KMS-11 (cell line): ENCODE measurements at regions not wholly inside any gene's neighbourhood (a gene's known extent, or its start where the extent isn't known, plus 50 kb on each side); places are given as distances from the start of the nearest gene placed in this dataset.
"Not testable (repeated sequence)": the region's sequence is repeated elsewhere in the genome, so short reads cannot be mapped to it uniquely, and the experiment has no call there.

Source experiments
- H2AFZ ChIP-seq: fragments of 200-600 bp; sonication (generic); 2 replicates; pipeline ENCODE4 v1.6.1; 2016; ENCODE audit warnings: antibody characterized with exemption, mixed run types, low read depth
- H3K27ac ChIP-seq: fragments of 200-600 bp; sonication (generic); 2 replicates; pipeline ENCODE4 v1.6.1; 2016; ENCODE audit warnings: mild to moderate bottlenecking, mixed run types
- H3K27me3 ChIP-seq: fragments of 200-600 bp; sonication (generic); 2 replicates; pipeline ENCODE4 v1.6.1; 2017; ENCODE audit warnings: mild to moderate bottlenecking, low read depth, mixed run types, moderate library complexity; ENCODE audit not compliant: insufficient read depth
- H3K36me3 ChIP-seq: fragments of 200-600 bp; sonication (generic); 2 replicates; pipeline ENCODE4 v1.6.1; 2017; ENCODE audit warnings: mild to moderate bottlenecking, mixed run types; ENCODE audit not compliant: insufficient read depth
- H3K4me1 ChIP-seq: fragments of 200-600 bp; sonication (generic); 2 replicates; pipeline ENCODE4 v1.6.1; 2016; ENCODE audit warnings: mild to moderate bottlenecking, low read depth, mixed run types; ENCODE audit not compliant: poor library complexity, severe bottlenecking
- H3K4me2 ChIP-seq: fragments of 200-600 bp; sonication (generic); 2 replicates; pipeline ENCODE4 v1.7.0; 2016; ENCODE audit warnings: mild to moderate bottlenecking, mixed run types
- H3K4me3 ChIP-seq: fragments of 200-600 bp; sonication (generic); IDR thresholded peaks from 2 replicates; pipeline ENCODE4 v1.6.1; 2017; ENCODE audit warnings: low read depth, low read length, mixed read lengths; ENCODE audit not compliant: insufficient read depth
- H3K79me2 ChIP-seq: fragments of 200-600 bp; sonication (generic); 2 replicates; pipeline ENCODE4 v1.6.1; 2016; ENCODE audit warnings: low read depth, mixed run types; ENCODE audit not compliant: insufficient read depth
- H3K9ac ChIP-seq: fragments of 200-600 bp; sonication (generic); 2 replicates; pipeline ENCODE4 v1.6.1; 2016; ENCODE audit warnings: mild to moderate bottlenecking, mixed run types
- H4K20me1 ChIP-seq: fragments of 200-600 bp; sonication (generic); 2 replicates; pipeline ENCODE4 v1.6.1; 2016; ENCODE audit warnings: mild to moderate bottlenecking, mixed run types; ENCODE audit not compliant: insufficient read depth
- CTCF ChIP-seq: fragments of 200-600 bp; sonication (generic); conservative IDR thresholded peaks from 2 replicates; pipeline ENCODE4 v1.6.1; 2017; ENCODE audit warnings: low read depth, mild to moderate bottlenecking, antibody characterized with exemption, low read length, moderate library complexity, mixed read lengths

DNA sequence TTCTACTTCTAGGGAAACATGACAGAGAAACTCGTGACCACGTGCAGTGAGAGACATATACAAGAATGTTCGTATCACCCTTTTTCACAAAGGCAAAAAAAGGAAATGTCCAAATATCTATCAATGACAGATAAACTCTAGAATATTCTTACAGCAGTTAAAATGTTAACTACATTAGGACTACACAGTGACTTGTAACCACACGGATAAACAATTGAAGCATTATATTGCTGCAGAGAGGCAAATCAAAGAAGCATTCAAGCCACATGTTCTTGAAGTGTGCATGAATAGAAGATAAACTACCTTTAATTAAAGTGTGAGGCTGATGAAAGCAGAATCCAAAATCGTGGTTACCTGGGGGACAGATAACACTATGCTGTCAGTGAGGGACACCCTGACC is 935.3 kb upstream of the KLHL29 start:
- Histone ChIP-seq H3K27me3 (no peaks in the 10 kb centered on the region), H3K9ac (no peak overlapping the region), H3K27ac (no peak overlapping the region), H3K4me3 (no peak overlapping the region), H2AFZ (no peak overlapping the region), H3K36me3 (no peaks in the 10 kb centered on the region), H4K20me1 (no peaks in the 10 kb centered on the region), H3K4me2 (no peak overlapping the region), H3K79me2 (no peaks in the 10 kb centered on the region), H3K4me1 (no peaks in the 10 kb centered on the region)
- no peak for TF ChIP-seq CTCF

- no peak overlapping the region for H3K4me3 ChIP-seq
- H3K36me3 ChIP-seq = no peaks in the 10 kb centered on the region
- H3K9ac ChIP-seq = no peak overlapping the region
- H3K27ac ChIP-seq = no peak overlapping the region
- H3K79me2 ChIP-seq = no peaks in the 10 kb centered on the region
- no peaks in the 10 kb centered on the region for H4K20me1 ChIP-seq
- TF ChIP-seq CTCF = no peak
- H3K4me1 ChIP-seq = no peaks in the 10 kb centered on the region
- H2AFZ ChIP-seq = no peak overlapping the region
- no peaks in the 10 kb centered on the region for H3K27me3 ChIP-seq
- no peak overlapping the region for H3K4me2 ChIP-seq
These were observed 934.1 kb upstream of the KLHL29 start for GRCh38 chr2:22450831-22451230.

DNA sequence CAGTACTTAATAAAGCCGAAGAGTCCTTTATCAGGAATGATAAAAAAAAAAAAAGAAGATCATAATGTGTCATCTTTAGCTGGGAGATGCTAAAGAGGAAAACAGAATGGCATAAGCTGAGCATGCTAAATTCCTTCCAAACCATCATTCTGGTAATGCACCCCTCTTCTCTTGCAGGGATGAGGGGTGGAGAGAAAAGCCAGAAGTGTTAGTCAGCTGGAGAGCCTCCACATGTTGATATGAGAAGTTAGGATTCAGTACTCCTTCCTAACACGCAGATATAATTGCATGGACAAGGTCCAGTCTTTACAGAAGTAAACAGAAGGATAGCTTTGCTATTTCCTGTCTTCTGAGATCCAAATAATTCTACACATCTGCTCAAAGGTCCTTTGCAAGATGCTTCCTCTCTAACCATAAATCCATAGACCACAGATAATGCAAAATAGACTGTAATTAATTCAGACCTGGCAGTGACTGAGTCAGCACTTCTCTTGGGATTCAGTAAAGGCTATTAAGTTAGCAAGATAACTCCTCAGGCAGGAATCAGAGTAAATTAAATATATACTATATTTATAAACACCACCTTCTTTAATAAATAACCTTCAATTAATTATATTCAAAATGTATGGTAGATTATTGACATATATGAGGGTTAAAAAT is 930.0 kb upstream of the KLHL29 start:
- H4K20me1 ChIP-seq = no peaks in the 10 kb centered on the region
- no peaks in the 10 kb centered on the region for H3K4me1 ChIP-seq
- H2AFZ ChIP-seq = no peak overlapping the region
- no peaks in the 10 kb centered on the region for H3K79me2 ChIP-seq
- no peaks in the 10 kb centered on the region for H3K36me3 ChIP-seq
- H3K9ac ChIP-seq = no peak overlapping the region
- TF ChIP-seq CTCF = no peak
- no peak overlapping the region for H3K4me3 ChIP-seq
- no peak overlapping the region for H3K4me2 ChIP-seq
- H3K27ac ChIP-seq = no peak overlapping the region
- H3K27me3 ChIP-seq = no peaks in the 10 kb centered on the region

DNA sequence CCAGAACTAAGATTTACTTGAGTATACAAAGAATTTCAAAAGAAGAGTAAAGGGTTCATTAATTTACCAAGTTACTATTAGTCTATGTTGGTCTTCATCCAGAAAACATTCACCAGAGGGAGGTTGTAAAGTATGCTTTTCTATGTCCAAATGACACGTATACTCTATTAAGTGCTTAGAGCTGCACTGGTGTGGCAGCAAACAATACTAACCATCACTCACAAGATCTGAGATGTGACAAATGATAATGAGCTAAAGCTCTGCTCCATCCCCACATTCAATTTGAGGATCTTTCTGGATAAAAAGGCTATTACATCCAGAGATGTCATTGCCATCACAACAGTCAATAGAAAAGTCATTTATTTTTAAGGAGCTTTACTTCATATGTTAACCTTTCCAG is 926.5 kb upstream of the KLHL29 start:
- TF ChIP-seq CTCF = no peak
- no peak overlapping the region for H3K9ac ChIP-seq
- H3K27me3 ChIP-seq = no peaks in the 10 kb centered on the region
- H3K27ac ChIP-seq = no peak overlapping the region
- no peak overlapping the region for H3K4me2 ChIP-seq
- H3K4me1 ChIP-seq = no peaks in the 10 kb centered on the region
- H4K20me1 ChIP-seq = no peaks in the 10 kb centered on the region
- no peak overlapping the region for H2AFZ ChIP-seq
- no peak overlapping the region for H3K4me3 ChIP-seq
- H3K79me2 ChIP-seq = no peaks in the 10 kb centered on the region
- H3K36me3 ChIP-seq = no peaks in the 10 kb centered on the region

- not testable (repeated sequence) for H2AFZ ChIP-seq, H3K9ac ChIP-seq, H3K27me3 ChIP-seq, H3K4me1 ChIP-seq, H3K36me3 ChIP-seq, H3K4me3 ChIP-seq, H3K27ac ChIP-seq, H3K79me2 ChIP-seq, H3K4me2 ChIP-seq, H4K20me1 ChIP-seq
These were observed 909.9 kb upstream of the KLHL29 start for GRCh38 chr2:22475103-22475502.
